GM18909 (cell line): ENCODE measurements at regions not wholly inside any gene's neighbourhood (a gene's known extent, or its start where the extent isn't known, plus 50 kb on each side); places are given as distances from the start of the nearest gene placed in this dataset.

ENCODE experiments used
- ATAC-seq: cut with Tn5 transposase; IDR thresholded peaks from one replicate; pipeline ENCODE4 v1.9.1; 2021; ENCODE audit warnings: mild to moderate bottlenecking; ENCODE audit not compliant: unreplicated experiment, poor library complexity

DNA sequence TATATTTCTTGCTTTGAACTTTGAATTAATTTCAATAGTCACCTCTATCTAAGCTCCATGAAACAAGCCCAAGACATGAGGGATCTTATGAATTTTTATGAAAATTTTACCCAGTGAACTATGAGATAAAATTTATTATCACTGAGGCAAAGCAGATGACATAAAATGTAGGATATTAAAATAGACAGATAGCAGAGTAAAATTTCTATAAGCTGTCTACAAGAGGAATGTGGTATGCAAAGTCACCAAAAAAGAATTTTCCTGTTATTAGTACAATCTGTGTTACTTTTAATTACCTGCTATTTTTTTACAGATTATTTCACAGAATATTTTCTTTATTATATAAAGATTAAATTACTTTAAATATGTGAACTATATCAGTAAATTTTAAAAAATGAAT lies 2312.6 kb downstream of the PCDH9 start:
- no peak for ATAC-seq

- no peak for ATAC-seq
These were observed 2318.0 kb downstream of the PCDH9 start for GRCh38 chr13:64912141-64912540.

- ATAC-seq: no peak
These were observed 2320.0 kb downstream of the PCDH9 start for GRCh38 chr13:64910096-64910495.

DNA sequence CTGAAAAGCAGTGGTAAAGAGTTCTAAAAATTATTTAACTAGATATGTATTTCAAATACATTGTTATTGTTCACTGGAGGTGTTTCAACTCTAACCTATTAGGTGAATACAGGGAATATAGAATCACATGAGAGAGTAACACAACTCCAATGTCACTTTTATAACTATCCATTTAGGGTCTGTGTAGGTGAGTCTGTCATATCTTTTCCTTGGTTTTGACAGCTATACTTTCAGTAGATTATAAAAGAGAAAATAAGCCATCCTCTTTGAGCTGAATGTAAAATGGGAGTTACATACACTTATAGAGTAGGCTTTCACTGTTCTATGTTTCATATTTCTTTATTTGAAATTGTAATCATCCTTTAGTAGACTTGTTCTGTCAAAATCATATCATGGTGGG lies 2321.0 kb downstream of the PCDH9 start:
- ATAC-seq: no peak

DNA sequence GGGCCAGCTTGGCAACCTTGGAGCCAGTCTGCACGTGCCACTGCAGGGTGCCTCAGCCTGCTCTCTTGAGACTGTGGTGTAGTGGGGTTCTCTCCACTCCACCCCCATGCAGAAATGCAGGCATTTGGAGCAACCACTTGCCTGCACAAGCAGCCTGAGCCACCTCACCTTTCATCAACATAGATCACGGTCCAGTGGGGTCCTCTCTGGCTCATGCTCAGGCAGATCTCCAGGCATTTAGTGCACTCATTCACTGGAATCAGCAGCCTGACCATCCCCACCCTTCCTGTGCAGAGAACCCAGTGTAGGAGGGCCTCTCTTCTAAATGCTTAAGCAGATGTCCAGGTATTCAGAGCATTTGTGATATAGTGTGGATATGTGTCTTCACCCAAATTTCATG lies 2330.1 kb downstream of the PCDH9 start:
- no peak for ATAC-seq

DNA sequence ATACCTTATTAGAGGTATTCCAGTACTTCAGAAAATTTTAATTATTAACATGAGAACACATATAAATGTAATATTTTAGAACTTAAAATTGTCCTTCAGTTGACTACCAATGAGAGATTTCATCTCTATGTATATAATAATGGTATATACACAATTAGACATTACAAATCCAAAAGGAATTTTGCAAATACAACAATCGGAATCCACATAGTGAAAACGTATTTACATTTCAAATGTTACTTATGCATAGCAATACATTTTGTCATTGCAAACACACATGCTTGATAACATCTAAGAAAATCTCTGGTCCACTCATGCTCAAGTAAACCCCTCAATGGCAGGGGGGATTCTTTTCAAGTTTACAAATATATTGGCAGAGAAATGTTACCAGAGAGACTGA lies 2345.2 kb downstream of the PCDH9 start:
- no peak for ATAC-seq

- no peak for ATAC-seq
These were observed 2353.0 kb downstream of the PCDH9 start for GRCh38 chr13:64877176-64877575.

DNA sequence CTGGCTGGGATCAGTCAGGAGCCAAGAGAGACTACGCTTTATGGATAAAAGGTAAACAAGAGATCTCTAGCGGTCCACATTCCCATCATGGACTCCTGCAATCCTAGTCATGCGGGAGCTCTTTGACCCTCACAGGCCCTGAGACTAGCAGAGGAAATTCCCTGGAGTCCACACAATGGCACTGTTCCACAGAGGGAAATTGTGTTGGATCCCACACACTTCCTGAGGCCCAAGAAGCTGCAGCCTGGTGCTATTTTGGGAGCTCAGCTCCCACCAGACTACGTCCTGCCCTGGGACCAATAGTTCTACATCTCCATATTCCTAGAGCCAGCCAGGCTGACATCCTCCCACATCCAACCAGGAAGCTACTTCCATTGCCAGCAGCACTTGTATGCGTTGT lies 2358.4 kb downstream of the PCDH9 start:
- ATAC-seq: no peak

- no peak for ATAC-seq
These were observed 2360.6 kb downstream of the PCDH9 start for GRCh38 chr13:64869539-64869938.

- no peak for ATAC-seq
These were observed 2362.3 kb downstream of the PCDH9 start for GRCh38 chr13:64867856-64868255.

DNA sequence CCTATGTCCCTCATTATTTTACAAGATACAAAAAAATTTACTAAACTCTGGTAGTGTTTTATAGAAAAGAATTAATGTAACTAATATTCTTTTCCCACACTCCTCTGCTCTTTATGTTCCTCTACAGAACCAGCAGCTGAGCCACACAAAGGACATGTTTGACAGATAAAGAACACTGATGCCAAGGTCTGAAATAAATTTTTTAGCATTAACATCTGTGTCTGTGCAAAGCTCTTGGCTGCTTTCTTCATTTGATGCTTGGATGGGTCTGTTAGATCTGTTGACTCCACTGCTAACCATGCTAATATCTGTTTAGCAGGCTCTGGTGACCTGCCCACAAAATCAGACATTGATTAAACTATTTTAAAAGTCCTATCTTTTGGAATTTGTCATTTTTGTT lies 2363.8 kb downstream of the PCDH9 start:
- ATAC-seq: no peak

DNA sequence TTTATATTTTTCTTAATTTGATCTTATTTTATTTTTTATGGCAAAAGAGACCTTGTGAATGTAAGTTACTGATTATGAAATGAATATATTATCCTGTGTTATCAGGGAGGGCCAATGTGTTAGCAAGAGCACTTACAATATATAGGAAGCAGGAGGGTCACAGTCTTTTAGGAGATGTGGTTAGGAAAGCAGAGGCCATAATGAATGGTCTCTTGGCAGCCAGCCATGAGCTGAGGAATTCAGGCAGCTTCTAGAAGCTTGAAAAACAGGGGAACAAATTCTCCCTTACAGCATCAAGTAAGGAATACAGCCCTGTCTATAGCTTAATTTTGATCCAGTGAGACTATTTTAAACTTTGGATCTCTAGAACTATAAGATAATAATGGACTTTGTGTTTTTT lies 2374.6 kb downstream of the PCDH9 start:
- ATAC-seq: no peak

DNA sequence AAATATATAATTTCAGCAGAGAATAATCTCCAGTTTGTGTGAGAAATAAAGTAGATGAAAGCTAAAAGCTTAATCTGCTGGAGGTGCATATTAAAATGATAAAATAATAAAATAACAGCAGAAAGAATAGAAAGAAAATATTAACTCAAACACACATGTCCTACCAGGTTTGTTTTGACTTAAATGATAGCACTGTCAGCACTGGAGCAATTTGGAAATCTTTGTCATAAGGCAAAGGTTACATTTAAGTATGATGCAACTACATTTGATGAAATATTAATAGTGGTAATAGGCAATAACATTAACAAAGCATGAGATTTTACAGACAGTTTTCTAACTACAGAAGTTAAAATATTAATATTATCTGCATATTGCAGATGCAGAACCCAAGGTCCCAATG lies 2380.1 kb downstream of the PCDH9 start:
- ATAC-seq: no peak

DNA sequence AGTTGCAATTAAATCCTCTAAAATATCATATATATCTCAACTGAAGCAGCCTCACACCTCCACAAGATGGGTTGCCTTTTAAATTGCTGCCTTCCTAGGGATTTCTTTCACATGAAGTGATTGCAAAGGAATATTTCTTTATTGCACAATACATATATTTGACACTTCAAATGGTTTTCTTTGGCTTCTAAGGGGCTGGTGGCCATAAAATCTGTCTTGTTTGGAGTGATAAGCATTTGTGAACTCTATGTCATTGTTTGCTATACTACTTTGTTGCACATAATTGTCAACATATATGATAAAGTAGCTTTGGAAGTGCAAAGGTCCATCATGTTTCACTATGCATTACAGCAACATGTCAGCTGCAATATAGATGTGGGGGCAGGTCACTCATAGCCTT lies 2380.9 kb downstream of the PCDH9 start:
- ATAC-seq: no peak

DNA sequence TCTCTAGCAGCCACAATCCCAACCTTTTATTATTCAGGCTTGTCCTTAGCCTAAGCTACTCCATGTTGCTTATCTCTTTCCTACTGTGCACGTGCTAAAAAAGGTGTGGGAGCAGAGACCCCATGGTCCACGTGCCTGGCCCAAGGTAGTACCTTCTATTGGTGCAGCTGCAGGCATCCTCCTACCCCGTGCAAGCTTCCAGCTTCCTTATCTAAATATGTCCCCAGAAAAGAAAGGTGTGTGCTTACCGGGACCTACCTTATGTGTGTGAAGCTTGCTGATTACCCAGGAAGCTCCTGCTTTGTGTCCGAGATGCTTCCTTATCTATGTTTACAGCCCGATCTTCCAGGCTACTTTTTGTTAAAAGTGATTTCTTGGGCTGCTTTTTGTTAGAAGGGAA lies 2382.4 kb downstream of the PCDH9 start:
- ATAC-seq: no peak

GRCh38 chr13:64845110-64845509 lies 2385.0 kb downstream of the PCDH9 start:
- ATAC-seq: no peak

DNA sequence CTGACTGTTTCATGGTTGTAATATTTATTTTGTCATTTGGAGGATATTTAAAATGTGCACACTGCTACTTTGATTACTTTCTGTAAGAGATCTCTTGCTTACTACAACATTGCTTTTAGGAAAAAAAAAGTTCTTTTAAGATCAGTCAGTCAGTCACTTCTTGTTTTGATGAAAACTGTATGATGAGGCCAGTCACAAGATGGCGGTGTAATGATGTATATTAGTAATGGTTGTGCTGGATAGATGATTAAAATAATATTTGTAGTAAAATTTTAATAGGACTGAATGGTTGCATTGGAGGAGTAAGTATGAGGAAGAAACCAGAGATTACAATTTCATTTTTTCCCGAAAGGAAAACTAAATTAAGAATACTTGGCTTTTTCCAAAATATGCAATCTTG lies 2411.1 kb downstream of the PCDH9 start:
- no peak for ATAC-seq

- ATAC-seq: no peak
These were observed 2412.4 kb downstream of the PCDH9 start for GRCh38 chr13:64817691-64818090.

DNA sequence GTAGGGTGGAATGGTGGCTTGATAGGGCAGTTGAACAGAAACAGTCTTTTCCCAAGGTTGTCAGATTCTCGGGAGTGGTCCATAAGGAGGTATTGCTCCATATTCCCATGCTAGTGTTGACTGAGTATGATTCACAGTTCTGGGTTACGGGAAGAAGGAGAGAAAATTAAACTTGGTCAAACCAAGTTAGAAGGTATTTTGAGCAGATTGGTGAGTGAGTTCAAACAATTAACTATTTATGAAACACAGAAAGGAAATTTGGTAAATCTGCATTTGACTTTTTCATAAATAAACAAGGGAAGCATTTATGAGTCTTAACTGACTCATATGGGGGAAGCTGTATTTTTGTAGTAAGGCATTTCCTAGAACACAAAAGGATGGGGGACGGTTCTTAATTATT lies 2419.4 kb downstream of the PCDH9 start:
- ATAC-seq: no peak

DNA sequence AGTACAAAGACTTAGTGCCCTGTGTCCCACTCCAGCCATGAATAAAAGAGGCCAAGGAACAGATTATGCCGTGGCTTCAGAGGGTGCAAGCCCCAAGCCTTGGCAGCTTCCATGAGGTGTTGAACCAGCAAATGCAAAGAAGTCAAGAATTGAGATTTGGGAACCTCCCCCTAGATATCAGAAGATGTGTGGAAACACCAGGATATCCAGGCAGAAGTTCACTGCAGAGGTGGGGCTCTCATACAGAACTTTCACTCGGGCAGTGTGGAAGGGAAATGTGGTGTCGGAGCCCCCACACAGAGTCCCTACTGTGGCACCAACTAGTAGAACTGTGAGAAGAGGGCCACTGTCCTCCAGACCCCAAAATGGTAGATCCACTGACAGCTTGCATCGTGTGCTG lies 2421.4 kb downstream of the PCDH9 start:
- ATAC-seq: no peak

GRCh38 chr13:64801768-64802167 lies 2428.4 kb downstream of the PCDH9 start:
- no peak for ATAC-seq

DNA sequence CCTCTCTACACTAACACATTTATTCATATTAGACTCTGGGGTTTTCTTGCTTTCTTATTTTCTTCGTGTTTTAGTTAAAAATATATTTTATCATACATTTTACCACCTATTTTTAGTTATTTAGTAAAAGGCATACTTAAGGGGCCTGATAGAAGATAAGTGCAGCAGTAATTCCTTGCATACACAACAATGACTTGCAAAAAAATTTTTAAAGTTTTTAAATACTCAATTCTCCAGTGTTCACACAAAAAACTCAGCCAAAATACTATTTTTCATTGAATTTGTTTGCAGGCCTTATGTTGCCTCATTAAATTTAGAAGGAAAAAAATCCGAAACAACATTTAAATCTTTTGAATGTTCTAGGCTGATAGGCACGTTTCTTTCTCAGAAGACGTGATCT lies 2431.7 kb downstream of the PCDH9 start:
- ATAC-seq: no peak

GRCh38 chr13:64793592-64793991 lies 2436.5 kb downstream of the PCDH9 start:
- no peak for ATAC-seq
